ENCODE measurements at regions not wholly inside any gene's neighbourhood (a gene's known extent, or its start where the extent isn't known, plus 50 kb on each side); places are given as distances from the start of the nearest gene placed in this dataset.

DNA sequence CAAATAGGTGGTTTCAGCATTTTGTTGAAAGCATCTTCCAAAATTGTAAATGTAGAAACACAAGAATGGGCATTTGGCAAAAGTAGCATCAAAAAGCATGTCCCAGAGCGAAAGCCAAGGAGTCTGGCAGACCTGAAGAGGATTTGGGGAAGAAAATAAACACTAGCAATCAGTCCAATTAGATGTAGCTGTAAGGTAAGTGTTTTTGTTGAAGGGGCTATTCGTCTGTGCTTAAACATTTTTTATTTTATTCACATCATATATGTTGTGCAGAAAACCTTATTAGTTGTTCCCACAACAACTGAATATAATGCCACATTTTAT, 954.1 kb upstream of the COX7C start:
- CTCF ChIA-PET: no interaction called here
- no peak for TF ChIP-seq ZNF24 (IDR thresholded peaks at IDR 0.05)
- no TSS peak for BruUV-seq (replicated peaks)
- H3K27ac ChIP-seq (ENCODE audit: control insufficient read depth, insufficient read depth): no peak overlapping the region
- H3K36me3 ChIP-seq (ENCODE audit: control insufficient read depth in 2 of 2, insufficient read depth in 2 of 2, low read length in 1 of 2): no peaks in the 10 kb centered on the region
- H4K20me1 ChIP-seq (ENCODE audit: control insufficient read depth, insufficient read depth): no peaks in the 10 kb centered on the region
- ATAC-seq: no peak
- H3K9me3 ChIP-seq (replicated peaks; ENCODE audit: control insufficient read depth, insufficient read depth, low read length): no peaks in the 10 kb centered on the region
- H3K4me1 ChIP-seq (ENCODE audit: control insufficient read depth, insufficient read depth, low read length): no peaks in the 10 kb centered on the region
- H3K79me2 ChIP-seq (ENCODE audit: control insufficient read depth, insufficient read depth, low read length): no peaks in the 10 kb centered on the region
- intact Hi-C loops (cut with micrococcal nuclease; ENCODE audit: unreplicated experiment) (no loop called here), in situ Hi-C loops (cut with MboI) (no loop called here)
- no peak for FAIRE-seq
- no peak for DNase-seq (ENCODE audit: low read depth, low spot score)
- POLR2A ChIA-PET: no interaction called here
- H3K4me3 ChIP-seq: no peak overlapping the region
- no peak overlapping the region for H3K9ac ChIP-seq (ENCODE audit: control insufficient read depth, insufficient read depth, low read length)
- no peak overlapping the region for H2AFZ ChIP-seq (ENCODE audit: control insufficient read depth, low read depth, low read length)
- RAD21 ChIA-PET (ENCODE audit: unreplicated experiment): no interaction called here
- SMC1A ChIA-PET (ENCODE audit: uncharacterized antibody, unreplicated experiment): no interaction called here
- WGBS (ENCODE audit: insufficient coverage, insufficient replicate concordance, low lambda C conversion rate, missing lambda C conversion rate): 7% methylated on average over 2 of the region's 2 CpGs
- no peak overlapping the region for H3K4me2 ChIP-seq (ENCODE audit: control insufficient read depth, insufficient read depth)
- H3K27me3 ChIP-seq (replicated peaks in 1 of 2; ENCODE audit: control insufficient read depth in 2 of 2, insufficient read depth in 2 of 2, low read length in 1 of 2): no peaks in the 10 kb centered on the region

GRCh38 chr5:85670417-85670816, 947.3 kb upstream of the COX7C start:
- no peaks in the 10 kb centered on the region for H3K79me2 ChIP-seq (ENCODE audit: control insufficient read depth, insufficient read depth, low read length)
- in situ Hi-C loops (cut with MboI) (no loop called here), intact Hi-C loops (cut with micrococcal nuclease; ENCODE audit: unreplicated experiment) (no loop called here)
- no peak for ATAC-seq
- no peaks in the 10 kb centered on the region for H4K20me1 ChIP-seq (ENCODE audit: control insufficient read depth, insufficient read depth)
- POLR2A ChIA-PET: no interaction called here
- DNase-seq (ENCODE audit: low read depth, low spot score): no peak
- no peaks in the 10 kb centered on the region for H3K9me3 ChIP-seq (replicated peaks; ENCODE audit: control insufficient read depth, insufficient read depth, low read length)
- no peak for FAIRE-seq
- CTCF ChIA-PET: no interaction called here
- H3K27ac ChIP-seq (ENCODE audit: control insufficient read depth, insufficient read depth): no peak overlapping the region
- no peaks in the 10 kb centered on the region for H3K4me1 ChIP-seq (ENCODE audit: control insufficient read depth, insufficient read depth, low read length)
- no TSS peak for BruUV-seq (replicated peaks)
- no peaks in the 10 kb centered on the region for H3K36me3 ChIP-seq (ENCODE audit: control insufficient read depth in 2 of 2, insufficient read depth in 2 of 2, low read length in 1 of 2)
- no peak overlapping the region for H3K4me3 ChIP-seq
- no peak overlapping the region for H2AFZ ChIP-seq (ENCODE audit: control insufficient read depth, low read depth, low read length)
- no peak overlapping the region for H3K9ac ChIP-seq (ENCODE audit: control insufficient read depth, insufficient read depth, low read length)
- SMC1A ChIA-PET (ENCODE audit: uncharacterized antibody, unreplicated experiment): no interaction called here
- H3K4me2 ChIP-seq (ENCODE audit: control insufficient read depth, insufficient read depth): no peak overlapping the region
- no peaks in the 10 kb centered on the region for H3K27me3 ChIP-seq (replicated peaks in 1 of 2; ENCODE audit: control insufficient read depth in 2 of 2, insufficient read depth in 2 of 2, low read length in 1 of 2)
- RAD21 ChIA-PET (ENCODE audit: unreplicated experiment): no interaction called here
- TF ChIP-seq SPI1 (IDR thresholded peaks at IDR 0.05; ENCODE audit: borderline replicate concordance, insufficient read depth, low read depth, low read length) (no peak), PAX5 (IDR thresholded peaks at IDR 0.05; ENCODE audit: borderline replicate concordance, low read depth, low read length) (no peak), PML (IDR thresholded peaks at IDR 0.05; ENCODE audit: low read length) (no peak), NKRF (conservative IDR thresholded peaks at IDR 0.05) (no peak), IKZF2 (IDR thresholded peaks at IDR 0.05) (no peak), MEF2B (IDR thresholded peaks at IDR 0.05; ENCODE audit: partially characterized antibody, poor library complexity, severe bottlenecking) (no peak), SMARCA5 (IDR thresholded peaks at IDR 0.05) (no peak), CHD4 (IDR thresholded peaks at IDR 0.05) (no peak), CBFB (IDR thresholded peaks at IDR 0.05; ENCODE audit: low read depth) (no peak), CBX3 (IDR thresholded peaks at IDR 0.05; ENCODE audit: borderline replicate concordance, low read depth) (no peak), FOXK2 (IDR thresholded peaks at IDR 0.05) (no peak), CEBPB (IDR thresholded peaks at IDR 0.05; ENCODE audit: borderline replicate concordance in 1 of 2, low read depth in 2 of 2, low read length in 2 of 2) (no peak)
- TF ChIP-seq, protein P1, sequence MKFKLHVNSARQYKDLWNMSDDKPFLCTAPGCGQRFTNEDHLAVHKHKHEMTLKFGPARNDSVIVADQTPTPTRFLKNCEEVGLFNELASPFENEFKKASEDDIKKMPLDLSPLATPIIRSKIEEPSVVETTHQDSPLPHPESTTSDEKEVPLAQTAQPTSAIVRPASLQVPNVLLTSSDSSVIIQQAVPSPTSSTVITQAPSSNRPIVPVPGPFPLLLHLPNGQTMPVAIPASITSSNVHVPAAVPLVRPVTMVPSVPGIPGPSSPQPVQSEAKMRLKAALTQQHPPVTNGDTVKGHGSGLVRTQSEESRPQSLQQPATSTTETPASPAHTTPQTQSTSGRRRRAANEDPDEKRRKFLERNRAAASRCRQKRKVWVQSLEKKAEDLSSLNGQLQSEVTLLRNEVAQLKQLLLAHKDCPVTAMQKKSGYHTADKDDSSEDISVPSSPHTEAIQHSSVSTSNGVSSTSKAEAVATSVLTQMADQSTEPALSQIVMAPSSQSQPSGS (IDR thresholded peaks at IDR 0.05; ENCODE audit: low read length): no peak
- TF ChIP-seq, protein P2, sequence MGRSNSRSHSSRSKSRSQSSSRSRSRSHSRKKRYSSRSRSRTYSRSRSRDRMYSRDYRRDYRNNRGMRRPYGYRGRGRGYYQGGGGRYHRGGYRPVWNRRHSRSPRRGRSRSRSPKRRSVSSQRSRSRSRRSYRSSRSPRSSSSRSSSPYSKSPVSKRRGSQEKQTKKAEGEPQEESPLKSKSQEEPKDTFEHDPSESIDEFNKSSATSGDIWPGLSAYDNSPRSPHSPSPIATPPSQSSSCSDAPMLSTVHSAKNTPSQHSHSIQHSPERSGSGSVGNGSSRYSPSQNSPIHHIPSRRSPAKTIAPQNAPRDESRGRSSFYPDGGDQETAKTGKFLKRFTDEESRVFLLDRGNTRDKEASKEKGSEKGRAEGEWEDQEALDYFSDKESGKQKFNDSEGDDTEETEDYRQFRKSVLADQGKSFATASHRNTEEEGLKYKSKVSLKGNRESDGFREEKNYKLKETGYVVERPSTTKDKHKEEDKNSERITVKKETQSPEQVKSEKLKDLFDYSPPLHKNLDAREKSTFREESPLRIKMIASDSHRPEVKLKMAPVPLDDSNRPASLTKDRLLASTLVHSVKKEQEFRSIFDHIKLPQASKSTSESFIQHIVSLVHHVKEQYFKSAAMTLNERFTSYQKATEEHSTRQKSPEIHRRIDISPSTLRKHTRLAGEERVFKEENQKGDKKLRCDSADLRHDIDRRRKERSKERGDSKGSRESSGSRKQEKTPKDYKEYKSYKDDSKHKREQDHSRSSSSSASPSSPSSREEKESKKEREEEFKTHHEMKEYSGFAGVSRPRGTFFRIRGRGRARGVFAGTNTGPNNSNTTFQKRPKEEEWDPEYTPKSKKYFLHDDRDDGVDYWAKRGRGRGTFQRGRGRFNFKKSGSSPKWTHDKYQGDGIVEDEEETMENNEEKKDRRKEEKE (IDR thresholded peaks at IDR 0.05): no peak
